DND-41 (cell line): ENCODE measurements at regions not wholly inside any gene's neighbourhood (a gene's known extent, or its start where the extent isn't known, plus 50 kb on each side); places are given as distances from the start of the nearest gene placed in this dataset.

Experiments
- CTCF ChIP-seq: IDR thresholded peaks from 2 replicates; pipeline ENCODE4 v1.5.1; 2012; ENCODE audit warnings: borderline replicate concordance, low read length, moderate library complexity, mild to moderate bottlenecking; ENCODE audit not compliant: poor library complexity, severe bottlenecking; ENCODE audit errors: extremely low read depth
- EZH2 ChIP-seq: IDR thresholded peaks from 3 replicates; pipeline ENCODE4 v1.6.1; 2012; ENCODE audit warnings: borderline replicate concordance, low read depth, mild to moderate bottlenecking, moderate library complexity, low read length, inconsistent platforms; ENCODE audit not compliant: severe bottlenecking

- TF ChIP-seq CTCF (no peak), EZH2 (no peak)
Observed at GRCh38 chr4:165726831-165727230, 146.2 kb upstream of the TLL1 start.
